Hippocampal formation (tissue), 2 donors: ENCODE measurements at regions not wholly inside any gene's neighbourhood (a gene's known extent, or its start where the extent isn't known, plus 50 kb on each side); places are given as distances from the start of the nearest gene placed in this dataset.
"Not testable (repeated sequence)": the region's sequence is repeated elsewhere in the genome, so short reads cannot be mapped to it uniquely, and the experiment has no call there.

ENCODE experiments used
- DNase-seq, 2 donors: peaks; one replicate each; lab custom pipeline; 2025; lab: John Stamatoyannopoulos, UW

DNA sequence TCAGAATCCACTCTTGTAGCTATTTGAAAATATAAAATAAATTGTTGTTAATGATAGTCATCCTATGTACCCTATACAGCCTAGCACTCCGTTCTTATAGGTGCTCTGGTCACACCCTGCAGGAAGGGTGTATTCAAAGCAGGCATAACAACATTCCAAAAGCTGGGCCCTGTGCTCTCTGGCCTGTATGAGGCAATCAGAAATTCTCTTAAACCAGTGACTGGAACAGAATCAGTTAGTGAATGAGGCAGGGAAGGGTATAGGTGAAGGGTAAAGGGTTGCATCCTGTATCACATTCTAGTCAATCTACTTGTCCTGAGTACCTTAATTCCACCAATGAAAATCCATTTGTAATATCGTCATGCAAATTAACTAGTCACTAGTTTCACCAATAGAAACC, 154.5 kb upstream of the ZNF217 start:
- DNase-seq, result no peak

DNA sequence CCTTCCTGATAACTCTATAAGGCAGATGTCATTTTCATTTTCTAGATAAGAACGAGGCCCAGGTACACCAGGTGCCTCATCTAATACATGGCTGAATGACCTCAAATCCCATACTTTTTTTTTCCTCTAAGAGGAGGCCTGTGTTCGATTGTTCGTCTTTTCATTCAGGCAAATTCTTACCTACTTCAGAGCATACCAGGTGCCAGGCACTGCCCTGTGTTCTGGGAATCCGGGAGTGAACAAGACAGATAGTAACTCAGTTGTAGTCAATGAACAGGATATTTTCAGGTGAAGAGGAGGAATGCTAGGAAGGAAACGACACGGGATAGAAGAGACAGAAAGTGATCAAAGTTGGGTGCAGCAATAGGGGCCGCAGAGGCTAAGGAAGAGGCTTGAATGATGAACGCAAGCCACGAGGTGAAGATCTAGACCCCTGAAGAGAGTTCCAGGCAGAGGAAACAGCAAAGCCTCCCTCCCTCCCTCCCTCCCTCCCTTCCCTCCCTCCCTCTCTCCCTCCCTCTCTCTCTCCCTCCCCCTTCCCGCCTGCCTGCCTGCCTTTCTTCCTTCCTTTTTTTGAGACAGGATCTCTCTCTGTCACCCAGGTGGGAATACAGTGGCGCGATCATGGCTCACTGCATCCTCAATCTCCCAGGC, 150.1 kb upstream of the ZNF217 start:
- DNase-seq, result no peak

DNA sequence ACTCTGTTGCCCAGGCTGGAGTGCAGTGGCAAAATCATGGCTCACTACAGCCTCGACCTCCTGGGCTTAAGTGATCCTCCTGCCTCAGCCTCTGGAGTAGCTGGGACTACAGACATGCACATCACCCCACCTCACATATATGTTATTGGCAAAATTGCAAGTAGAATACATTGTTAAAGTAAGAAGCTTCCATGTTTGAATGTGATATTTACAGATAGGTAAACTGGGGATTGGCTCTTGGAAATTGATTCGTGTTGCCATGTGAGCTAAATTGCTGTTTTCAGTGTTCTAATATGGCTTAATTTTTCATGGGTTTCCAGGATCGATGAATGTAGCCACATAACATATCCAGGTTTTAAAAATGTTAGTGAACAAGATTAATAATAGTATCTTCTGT, 149.0 kb upstream of the ZNF217 start:
- DNase-seq, result no peak

DNA sequence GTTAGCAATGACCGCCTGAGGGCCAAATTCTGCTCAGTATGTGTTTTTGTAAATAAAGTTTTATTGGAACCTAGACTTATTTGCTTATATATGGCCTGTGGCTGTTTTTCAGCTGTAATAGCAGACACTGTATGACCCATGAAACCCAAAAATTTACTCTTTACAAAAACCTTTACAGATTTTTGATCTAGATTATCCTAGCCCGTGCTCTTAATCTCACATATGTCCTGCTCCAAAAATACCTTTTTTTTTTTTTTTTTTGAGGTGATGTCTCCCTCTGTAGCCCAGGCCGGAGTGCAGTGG, 148.0 kb upstream of the ZNF217 start:
- no peak for DNase-seq

DNA sequence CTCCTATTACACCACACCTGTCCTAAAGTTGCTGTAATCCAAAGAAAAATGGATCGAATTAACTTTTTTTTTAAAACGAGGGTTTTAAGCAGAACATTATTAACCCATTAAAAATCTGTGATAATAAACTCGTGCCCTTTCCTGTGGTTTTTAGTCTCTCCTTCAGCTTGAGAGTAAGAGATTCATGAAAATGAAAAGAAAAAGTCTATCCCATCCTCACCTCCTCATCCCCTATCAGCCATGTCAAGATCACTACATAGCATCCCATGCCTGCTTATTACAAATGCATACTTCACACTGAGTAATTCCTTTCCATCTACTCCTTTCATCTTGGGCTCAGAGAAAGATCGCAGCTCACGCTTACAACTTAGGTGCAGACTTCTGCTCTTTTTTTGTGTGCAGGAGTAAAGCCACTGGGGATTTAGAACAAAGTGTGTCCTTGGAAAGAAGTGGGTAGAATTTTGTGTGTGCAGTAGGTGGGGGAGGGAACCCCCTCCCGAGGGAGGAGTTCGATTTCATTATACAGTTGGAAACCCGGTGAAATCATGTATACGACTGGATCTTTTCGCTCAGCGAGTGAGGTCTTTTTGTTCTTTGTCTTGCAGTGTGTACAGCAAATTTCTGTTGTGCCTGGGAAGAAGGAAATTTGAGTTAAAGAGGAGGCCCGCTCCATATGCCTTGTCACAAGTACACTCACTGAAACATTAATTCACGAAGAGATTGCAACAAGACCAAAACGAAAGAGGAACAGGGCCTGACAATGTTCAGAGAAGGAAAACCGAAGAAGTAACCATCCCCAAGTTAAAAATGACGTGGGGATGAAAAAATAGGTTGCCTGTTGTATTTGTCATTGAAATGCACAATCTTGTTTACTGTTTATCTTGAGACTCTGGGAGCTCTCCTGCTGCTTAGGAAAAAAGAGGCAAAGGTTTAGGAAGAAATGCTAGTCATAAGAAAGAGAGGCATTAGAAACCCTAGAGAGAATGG, 146.5 kb upstream of the ZNF217 start:
- no peak for DNase-seq

DNA sequence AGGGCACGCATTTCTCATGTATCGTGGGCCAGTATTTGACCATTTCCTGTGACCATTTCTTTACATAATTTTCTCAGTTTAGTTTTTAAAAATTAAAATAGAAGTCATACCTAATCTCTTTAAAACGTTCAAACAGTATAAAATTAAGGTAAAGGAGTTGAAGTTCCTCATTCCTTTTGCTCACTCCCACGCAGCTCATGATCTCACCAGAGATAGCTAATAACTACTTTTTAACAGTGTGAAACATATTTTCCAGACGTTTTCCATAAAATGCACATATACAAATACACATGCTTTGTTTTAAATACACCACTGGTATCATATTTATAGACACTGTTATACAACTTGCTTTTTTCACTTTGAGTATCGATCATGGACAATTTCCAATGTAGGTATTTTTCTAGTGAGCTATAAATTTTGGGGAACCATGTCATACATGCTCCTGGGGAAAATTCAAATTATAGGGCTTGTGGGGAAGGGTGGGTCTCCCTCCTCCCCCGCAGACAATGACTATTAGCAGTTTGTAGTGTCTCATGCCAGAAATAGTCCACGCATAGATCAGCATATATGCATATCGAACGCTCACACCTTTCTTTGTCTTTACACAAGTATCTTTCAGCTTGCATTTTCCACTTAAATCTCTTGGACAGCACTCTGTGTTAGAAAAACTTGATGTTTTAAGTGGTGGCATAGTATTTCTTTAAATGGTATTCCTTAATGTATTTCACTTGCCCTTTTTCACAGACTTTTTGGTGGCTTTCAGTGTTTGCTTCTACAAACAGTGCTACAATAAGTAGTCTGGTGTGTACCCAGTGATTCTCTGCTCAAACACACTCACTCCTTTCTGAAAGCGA, 145.5 kb upstream of the ZNF217 start:
- no peak for DNase-seq

DNA sequence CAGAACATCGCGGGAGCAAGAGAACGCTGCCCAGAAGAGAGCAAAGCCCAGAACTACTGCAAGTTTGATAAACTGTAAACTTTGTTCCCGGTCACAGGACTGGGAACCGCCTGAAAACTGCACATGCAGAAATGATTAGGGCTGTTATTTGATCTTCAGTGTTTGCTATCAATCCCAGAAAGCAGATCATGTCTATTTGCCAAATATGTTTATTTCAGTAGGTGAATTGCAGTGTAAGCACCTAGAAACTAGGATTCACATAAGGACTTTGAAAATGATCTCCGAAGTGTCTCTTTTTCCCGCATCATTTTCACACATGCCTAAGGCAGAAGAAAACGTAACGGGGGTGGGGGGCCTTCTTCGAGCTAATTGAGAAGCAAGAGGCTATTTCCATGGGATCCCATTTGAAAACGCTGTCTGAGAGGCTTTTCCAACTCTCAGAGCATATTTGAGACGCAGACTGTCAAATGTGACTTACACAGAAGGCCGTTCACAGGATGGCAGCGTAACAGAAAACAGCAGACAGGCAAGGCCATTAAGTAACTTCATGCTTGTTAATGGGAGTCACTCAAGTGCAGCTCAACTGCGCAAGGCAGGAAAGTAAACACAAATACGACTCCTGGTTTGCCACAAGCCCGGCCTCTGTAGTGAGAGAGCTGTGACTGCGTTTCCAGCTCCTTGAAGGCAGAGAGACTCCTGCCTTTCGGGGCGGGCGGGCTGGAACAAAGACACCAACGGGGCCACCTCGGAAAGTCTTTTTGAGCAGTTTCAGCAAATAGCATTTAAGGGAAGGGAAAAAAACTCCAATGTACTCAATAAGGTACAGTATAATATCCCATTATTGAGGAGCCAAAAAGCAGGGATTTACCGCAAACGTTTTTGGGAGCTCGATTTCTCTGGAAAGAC, 144.7 kb upstream of the ZNF217 start:
- DNase-seq, result peak in 1 of 2 donors; percentile 22

DNA sequence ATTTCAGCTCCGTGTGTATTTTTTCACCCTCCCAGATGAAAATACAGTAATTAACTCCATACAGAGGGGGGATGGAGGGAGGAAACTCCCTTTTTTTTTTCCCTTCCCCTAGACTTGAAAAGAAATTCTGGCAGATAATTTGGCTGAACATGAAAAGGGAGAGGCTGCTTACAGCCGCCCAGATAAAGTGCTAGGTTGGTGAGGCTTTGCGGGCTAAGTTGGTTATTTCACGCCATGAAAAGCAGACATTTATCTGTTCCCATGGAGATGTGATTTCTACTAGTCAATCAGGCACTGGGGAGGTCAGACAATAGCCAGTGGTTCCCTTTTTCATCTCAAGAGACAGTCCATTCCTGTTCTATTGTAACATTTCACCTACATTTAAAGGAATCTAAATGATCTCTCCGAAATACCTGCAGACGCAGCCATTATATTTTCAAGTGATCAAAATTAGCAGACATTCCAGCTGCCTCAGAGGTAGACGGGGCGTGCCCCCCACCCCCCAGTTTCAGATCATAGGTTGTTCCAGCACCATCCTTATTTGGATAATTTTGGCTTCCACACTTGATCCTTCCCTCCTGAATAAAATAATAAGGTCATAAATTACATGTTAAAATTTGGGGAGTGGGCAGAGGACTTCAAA, 143.9 kb upstream of the ZNF217 start:
- DNase-seq, result no peak

DNA sequence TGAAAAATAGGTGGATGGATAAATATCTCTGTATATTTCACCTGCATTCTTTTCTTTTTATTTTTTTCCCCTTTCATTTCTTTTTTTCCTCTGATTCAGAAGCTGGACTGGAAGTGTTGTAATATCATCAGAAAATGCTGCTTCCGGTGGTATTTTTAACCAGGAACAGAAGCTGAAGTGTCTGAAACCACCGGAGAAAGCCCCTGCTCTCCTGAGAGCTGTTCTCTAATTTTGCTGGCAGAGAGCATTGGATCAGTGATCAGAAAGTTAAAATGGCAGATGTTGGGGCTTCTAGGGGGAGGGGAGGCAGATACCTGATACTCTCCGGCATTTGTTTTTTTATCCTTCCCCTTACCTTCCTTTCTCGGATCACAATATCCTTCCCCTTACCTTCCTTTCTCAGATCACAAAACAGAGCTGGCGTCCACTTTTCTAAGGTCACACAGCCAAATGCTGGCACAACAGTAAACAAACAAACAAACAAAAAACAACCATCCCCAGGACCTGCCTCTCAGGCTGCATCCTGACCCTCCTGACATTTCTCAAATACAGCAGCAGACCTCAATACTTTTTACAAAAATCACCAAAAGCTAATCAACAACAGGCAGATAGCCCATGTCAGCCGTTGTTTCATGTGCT, 143.2 kb upstream of the ZNF217 start:
- DNase-seq, result no peak

DNA sequence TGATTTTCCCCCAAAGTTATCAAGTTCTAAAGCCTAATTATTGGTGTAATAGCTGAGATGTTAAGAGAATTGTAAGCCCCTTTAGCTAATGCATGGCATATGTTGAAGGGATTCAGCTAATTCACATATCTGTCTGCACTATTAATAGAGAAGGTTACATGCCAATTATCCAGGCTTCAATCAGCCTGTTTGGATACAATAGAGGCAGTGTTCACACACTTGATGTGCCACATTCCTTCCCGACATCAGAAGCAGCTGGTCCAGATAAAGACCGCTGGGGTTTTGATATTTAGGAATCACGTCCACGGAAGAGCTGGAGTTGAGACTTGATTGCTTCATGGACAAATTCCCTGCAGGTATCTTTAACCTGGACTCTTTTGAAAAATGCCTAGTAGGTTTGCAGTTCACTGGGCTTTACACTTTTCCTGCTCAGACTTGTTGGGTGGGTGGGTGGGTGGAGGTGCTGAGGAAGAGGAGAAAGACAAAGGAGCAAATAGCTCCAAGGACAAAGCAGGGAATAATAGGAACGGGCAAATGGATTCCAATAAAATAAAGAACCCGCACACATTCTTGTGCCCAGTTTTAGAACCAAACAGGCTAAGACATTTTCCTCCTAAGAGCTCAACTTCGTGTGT, 142.6 kb upstream of the ZNF217 start:
- DNase-seq, result no peak

DNA sequence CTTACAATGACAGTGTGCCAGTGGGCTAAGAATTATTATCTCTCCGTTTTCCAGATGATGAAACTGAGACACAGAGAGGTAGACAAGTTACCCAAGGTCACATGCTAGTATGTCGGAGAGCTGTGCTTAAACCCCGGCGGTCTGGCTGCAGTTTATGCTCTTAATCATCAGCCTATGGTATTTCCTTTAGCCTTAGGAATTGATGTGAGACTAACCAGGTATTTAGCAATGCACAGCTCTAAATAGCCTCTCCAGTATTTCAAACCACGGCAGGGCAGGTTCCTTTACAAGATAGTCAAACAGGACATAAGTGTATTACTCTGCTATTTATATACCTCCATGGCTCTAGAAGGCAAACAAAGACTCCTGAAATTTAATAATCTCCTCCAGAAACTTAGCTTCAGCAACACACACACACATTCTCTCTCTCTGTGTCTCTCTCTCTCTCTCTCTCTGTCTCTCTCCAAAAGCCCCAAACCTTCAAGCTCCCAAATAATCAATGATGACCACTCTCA, 142.0 kb upstream of the ZNF217 start:
- DNase-seq, result no peak

DNA sequence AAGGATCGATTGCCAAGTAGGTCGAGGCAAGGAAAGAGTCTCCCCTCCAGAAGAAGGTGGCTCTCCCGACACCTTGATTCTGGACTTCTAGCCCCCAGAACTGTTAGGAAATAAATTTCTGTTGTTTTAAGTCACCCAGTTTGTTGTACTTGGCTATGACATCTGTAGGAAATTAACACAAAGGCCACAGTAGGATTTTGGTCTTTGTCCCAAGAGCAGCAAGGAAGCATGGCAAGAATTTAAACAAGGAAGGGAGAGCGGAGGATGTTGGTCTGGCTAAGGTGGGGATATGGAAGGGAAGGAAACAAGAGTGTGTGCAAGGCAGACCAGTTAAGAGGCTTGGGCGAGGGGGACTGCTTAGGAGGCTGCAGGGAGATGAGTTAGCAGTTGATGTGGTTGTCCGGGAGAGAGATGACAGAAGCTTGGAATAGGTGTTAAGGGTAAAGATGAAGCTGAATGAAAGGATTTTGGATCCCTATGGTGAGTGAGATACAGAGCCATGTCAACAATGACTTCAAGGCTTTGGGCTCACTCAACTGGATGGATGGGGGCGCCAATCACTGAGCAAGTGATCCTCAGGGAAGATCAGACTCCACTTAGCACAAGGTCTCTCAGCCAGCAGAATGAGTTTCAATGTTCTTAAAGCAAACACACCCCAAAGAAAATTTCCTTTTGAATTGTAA, 140.5 kb upstream of the ZNF217 start:
- no peak for DNase-seq

DNA sequence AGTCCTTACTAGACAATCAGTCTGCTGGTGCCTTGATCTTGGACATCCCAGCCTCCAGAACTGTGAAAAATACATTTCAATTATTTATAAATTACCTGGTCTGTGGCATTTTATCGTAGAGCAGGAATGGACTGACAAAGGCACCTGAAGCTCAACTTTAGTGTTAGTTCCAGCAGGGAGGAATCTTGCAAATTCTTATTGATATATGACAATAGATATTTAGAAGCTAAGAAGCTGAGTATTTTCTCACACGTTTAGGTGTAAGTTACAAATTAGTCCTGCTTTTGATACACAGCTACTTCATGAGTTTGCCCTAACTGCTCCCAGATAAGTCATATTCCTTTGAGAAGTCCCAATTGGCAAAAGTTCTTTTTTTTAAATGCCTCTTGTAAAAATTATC, 138.0 kb upstream of the ZNF217 start:
- DNase-seq, result no peak

DNA sequence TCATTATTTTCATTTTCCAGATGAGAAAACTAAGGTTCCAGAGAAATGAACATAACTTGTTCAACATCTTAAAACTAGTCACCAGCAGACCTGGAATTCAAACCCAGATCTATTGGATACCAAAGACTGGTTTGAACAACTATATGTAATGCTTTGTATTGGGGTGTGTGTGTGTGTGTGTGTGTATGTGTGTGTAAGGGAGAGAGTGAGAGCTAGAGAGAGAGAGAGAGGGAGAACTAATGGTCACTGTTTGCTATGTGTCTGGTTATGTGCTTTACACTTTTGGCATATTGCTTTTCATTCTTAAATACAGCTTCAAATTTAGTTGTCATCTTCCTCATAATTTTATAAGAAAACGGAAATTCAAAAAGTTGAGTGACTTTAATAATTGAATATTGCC, 134.7 kb upstream of the ZNF217 start:
- DNase-seq, result no peak

DNA sequence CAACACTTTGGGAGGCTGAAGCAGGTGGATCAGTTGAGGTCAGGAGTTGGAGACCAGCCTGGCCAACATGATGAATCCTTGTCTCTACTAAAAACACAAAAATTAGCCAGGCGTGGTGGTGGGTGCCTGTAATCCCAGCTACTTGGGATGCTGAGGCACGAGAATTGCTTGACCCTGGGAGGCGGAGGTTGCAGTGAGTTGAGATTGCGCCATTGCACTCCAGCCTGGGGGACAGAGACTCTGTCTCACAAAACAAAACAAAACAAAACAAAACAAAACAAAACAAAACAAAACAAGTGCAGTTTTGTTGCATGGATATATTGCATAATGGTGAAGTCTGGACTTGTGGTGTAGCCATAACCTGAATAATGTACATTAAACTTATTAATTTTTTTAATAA, 133.6 kb upstream of the ZNF217 start:
- not testable (repeated sequence) for DNase-seq

DNA sequence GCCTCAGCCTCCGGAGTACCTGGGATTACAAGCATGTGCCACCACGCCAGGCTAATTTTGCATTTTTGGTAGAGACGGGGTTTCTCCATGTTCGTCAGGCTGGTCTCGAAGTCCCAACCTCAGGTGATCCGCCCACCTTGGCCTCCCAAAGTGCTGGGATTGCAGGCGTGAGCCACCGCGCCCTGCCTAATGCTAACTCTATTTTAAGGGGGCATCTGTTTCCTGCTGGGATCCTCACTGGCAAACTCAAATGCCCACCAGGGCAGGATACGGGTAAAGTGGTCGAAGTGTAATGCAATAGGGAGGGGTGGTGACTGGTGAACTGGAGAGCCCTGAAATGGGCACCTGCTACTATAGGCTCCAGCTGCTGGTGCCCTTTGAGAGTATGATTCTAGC, 131.9 kb upstream of the ZNF217 start:
- no peak for DNase-seq

DNA sequence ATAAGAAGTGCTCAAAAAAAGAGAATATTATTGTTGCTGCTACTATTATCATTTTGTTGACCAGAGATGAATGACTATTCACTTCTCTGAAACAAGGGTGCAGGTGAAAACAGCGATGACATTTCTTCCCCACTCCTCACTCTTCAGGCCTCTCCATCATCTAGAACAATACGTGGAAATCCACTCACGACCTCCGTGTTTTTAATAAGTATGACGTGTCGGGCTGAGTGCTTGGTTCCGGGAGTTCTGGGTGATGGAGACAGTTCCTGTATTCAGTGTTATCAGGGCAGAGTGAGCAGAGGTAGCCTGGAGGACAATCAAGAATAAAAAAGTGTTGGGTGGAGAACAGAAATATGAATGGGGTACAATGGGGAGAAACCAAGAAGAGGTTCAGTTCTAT, 130.0 kb upstream of the ZNF217 start:
- no peak for DNase-seq

DNA sequence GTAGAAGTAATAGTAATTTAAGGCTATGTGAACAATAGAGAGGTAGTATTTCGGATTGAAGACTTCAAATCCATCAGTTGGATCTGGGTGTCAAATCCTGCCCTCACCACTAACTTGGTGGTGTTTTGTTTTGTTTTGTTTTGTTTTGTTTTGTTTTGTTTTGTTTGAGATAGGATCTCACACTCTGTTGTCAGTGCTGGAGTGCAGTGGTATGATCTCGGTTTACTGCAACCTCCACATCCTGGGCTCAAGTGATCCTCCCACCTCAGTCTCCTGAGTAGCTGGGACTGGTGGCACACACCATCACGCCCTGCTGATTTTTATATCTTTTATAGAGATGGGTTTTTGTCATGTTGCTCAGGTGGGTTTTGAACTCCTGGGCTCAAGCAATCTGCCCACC, 129.4 kb upstream of the ZNF217 start:
- no peak for DNase-seq

DNA sequence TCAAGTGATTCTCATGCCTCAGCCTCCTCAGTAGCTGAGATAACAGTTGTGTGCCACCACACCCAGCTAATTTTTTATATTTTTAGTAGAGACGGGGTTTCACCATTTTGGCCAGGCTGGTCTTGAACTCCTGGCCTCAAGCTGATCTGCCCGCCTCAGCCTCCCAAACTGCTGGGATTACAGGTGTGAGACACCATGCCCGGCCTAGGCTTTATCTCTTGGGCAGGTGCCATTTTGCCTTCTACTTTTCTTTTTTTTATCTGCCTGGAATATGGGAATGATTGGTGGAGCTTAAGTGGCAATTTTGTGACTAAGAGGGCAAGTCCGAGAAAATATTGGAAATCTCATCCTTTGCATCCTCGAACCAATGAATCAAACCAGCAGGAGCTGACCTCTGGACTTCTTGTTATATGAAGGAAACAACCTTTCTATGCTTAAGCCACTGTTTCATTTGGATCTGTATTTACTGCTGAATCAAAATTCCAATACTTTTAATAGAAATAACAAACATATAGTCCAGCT, 128.9 kb upstream of the ZNF217 start:
- DNase-seq, result no peak
